NOMO-1 treated with DMSO at 0.1 percent for 48 hours (cell line): ENCODE measurements at regions not wholly inside any gene's neighbourhood (a gene's known extent, or its start where the extent isn't known, plus 50 kb on each side); places are given as distances from the start of the nearest gene placed in this dataset.
A peak's percentile ranks its signal among the peaks of the same experiment; 100 is the strongest.

Experiments
- DNase-seq: peaks from one replicate; lab custom pipeline; 2025; ENCODE audit not compliant: unreplicated experiment; lab: John Stamatoyannopoulos, UW

DNA sequence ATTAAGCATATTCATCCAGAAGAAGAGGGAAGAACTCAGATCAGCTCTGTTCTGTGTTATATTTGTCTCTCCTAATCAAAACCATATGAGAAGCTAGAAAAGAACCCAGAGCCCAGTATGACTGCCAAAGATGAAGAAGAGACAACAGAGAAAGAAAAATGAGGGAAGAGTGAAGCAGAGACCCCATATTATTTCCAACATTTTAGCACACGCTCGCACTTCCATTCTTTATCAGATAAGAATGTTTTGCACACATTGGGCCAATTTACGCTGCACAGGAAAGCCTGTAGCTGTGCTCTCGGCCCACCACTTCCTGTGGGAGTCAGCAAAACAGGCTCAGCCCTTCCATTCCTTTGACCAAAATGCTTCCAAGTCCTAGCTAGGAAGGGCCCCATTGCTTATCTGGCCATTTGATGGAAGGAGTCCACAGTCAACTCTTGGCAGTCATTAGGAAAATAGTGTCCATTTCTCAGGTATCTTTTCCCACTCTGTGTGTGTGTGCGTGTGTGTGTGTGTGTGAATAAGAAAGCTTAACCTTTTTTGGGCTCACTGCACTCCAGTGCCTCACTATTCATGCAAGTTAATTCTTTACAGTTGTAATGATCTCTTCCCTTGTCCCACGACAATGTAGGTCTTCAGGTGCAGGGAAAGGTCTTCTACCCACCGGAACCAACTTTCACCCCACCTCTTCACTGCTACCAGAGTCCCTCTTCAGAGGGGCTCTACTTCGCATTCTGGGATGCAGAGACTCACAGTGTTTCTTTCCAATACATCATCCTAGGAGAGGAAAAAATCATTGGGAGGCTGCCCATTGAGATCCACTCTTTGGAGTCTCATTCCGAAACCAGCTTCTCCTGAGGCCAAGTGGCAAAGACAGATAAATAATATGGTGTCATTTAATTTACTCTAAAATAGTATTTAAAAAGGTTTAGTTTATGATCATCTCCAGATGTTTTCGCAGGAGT lies 237.5 kb downstream of the COG6 start:
- DNase-seq: no peak

- DNase-seq: no peak
Measured at GRCh38 chr13:39893808-39894207, 238.3 kb downstream of the COG6 start.

DNA sequence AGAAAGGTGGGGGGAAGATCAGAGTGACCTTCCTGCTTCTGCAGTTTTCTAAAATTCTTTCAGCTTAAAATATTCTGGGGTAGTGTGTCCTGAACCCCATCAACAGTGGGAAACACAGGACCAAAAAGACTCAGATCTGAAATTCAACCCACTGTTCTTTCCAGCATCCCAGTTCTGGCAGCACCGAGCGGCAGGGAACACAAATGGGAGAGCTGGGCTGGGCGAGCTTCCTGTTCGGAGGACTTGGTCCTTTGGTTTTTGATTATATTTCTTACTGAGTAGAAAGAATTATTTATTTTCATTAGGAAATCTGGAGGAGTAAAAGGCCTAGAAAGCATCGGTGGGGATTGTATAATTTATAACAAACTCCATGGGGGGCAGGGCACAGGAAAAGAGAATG lies 239.1 kb downstream of the COG6 start:
- DNase-seq: no peak

- no peak for DNase-seq
Measured at GRCh38 chr13:39895254-39895653, 239.8 kb downstream of the COG6 start.

GRCh38 chr13:39897636-39898035 lies 242.2 kb downstream of the COG6 start:
- DNase-seq: no peak

DNA sequence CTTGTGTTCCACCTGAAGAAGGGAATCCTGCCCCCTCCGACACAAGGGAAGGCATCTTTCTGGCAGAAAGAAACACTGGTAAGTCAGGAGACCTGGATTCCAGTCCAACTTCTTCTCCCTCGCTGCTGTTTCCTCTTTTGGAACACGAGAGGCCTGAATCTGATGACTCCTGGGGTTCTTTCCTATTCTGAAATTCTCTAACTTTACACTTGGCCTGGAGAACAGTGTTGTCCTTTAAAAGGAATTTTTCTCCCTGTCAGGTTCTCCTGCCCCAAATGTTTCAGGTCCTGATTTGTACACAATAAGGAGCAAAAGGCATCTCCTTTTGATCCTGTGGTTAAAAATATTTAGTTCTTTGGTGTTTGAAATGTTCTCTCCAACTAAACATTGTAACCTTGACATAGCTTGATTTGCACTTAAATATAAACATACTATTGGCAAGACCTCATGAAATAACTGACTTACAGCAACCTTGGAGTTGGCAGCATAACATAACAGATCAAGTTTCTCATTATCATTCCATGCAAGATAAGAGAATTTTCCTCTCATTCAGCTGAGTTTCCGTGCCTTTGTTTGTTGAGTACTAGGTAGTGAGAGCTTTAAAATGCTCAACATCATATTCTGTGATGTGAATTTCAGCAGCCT lies 244.8 kb downstream of the COG6 start:
- DNase-seq: no peak

- no peak for DNase-seq
Measured at GRCh38 chr13:39904959-39905358, 249.5 kb downstream of the COG6 start.

DNA sequence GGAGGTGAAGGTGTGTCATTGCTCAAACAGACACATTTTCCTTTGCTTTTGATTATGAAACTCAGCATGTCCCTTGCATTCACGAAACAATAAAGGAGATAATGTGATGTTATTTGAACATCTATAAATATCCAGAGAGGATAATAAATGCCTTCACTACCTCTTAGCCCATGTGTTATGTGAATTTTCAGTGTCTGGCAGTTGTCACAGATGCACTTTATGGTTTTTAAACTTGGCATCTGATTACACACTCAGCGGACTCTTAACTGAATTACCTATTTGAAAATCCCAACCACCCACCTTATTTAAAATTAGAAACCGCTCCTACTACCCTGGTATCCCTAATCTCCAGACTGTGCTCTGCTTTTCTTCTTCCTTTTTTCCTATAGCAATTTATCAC lies 254.2 kb downstream of the COG6 start:
- DNase-seq: no peak

- no peak for DNase-seq
Measured at GRCh38 chr13:39910041-39910440, 254.6 kb downstream of the COG6 start.

DNA sequence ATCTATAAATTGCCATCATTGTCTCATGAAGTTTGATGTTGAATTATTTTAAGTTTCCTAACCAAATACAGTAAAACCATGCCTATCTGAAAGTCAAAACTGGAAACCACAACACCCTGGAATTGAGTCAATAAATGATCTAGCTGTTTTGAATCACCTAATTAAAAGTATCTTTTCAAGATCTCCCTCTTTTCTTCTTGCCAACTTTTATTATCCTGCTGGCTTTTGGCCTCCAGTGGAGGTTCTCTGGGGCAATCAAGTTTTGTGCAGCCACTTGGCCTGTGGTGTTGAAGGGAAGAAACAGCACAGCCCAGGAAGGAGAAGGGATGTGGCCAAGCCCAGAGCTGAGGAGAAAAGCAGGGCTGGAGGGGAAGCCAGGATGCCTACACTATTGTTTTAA lies 255.4 kb downstream of the COG6 start:
- no peak for DNase-seq

- DNase-seq: no peak
Measured at GRCh38 chr13:39913339-39913738, 257.9 kb downstream of the COG6 start.

DNA sequence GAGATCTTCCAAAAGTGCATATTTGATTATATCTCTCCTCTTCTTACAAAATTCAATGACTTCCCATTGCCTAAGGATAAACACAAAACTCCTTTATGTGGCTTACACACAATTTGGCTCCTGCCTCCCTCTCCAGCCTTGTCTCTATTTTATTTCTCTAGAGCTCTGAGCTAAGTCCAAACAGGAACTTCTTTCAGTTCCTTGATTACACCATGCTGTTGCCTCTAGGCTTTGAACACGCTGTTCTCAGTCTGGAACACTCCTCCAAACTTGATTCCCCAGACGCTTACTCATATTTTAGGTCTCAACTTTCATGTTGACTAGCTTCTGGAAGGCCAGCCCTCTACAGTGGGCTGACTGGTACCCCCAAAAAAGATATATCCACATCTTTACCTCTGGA lies 258.5 kb downstream of the COG6 start:
- no peak for DNase-seq

DNA sequence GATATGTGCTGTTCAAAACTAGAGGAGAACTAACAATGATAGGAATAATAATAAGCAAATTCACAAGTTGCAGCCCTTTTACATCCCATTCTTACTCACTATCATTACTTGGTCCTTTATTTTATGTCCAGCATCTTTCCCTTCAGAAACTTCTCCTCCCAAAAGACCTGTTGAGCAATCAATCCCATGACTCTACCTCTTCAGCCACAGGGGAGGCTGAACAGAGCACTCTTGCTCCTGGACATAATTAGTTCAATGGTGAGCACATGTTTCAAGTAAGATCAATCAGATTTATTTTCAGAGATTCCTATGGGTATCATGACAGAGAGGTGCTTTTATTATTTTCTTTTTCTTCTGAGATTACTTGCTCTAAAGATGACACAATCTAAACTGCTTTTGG lies 260.0 kb downstream of the COG6 start:
- no peak for DNase-seq

- no peak for DNase-seq
Measured at GRCh38 chr13:39916330-39916729, 260.9 kb downstream of the COG6 start.

DNA sequence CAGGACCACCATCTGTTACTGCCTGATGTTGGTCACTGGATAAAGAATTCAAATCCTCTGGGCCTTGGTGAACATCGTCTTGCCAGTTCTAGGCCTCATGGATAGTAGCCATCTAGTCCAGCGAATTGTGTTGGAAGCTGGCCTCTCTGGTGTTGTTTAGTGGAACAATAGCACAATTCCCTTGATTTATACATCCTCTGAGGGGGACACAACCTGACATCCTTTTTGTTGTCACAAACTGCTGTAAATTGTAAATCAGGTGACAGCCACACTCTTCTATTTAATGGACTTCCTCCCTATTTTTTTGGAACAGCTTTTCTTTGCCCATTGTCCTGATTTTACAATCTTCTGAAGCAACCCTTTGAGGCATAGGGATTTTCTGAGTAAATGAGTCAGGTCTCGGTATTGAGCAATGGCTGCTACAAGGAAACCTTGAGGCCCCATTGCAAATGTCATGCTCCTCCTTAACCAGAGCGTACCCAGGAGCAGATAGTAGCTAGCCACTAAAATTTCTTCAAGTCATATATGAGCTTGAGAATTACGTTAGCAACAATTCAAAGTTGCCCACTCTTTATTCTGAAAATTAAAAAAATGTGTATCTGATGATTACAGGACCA lies 263.3 kb downstream of the COG6 start:
- DNase-seq: peak; percentile 0

- no peak for DNase-seq
Measured at GRCh38 chr13:39920613-39921012, 265.2 kb downstream of the COG6 start.

DNA sequence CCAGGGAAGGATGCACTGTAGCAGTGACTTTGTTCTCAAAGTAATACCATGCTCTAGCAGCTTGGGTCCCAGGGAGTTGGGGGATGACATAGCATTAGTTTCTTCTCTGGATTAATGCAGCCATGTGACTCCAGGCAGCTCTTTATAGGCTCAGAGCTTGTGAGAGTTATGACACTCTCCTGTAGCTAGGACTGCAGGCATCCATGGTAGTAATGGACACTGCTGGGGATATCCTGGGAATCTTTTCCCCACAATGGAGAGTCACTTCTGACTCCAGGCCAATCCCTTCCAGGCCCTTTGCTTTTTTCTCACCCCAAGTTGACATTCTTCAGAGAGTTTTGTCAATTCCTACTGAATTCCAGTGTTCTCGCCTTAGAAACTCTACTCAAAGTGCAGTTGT lies 270.9 kb downstream of the COG6 start:
- no peak for DNase-seq

DNA sequence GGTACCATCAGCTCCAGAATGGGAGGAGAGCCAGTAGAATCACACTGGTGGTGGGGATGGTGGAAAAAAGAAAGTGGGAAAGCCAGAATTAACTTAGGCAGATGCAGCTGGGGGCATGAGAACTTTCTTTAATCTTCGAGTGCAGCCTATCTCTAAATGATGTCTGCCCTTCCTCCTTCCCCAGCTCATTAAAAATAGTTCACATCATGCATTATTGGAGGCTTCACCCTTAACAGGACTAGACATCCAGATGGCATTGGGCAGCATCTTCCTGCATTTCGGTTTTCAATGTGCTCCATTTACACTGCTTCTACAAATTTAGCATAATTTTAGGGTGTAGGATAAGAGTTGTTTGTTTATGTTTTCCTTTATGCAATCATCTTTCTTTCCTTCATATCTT lies 272.8 kb downstream of the COG6 start:
- DNase-seq: no peak

- no peak for DNase-seq
Measured at GRCh38 chr13:39929583-39929982, 274.1 kb downstream of the COG6 start.

DNA sequence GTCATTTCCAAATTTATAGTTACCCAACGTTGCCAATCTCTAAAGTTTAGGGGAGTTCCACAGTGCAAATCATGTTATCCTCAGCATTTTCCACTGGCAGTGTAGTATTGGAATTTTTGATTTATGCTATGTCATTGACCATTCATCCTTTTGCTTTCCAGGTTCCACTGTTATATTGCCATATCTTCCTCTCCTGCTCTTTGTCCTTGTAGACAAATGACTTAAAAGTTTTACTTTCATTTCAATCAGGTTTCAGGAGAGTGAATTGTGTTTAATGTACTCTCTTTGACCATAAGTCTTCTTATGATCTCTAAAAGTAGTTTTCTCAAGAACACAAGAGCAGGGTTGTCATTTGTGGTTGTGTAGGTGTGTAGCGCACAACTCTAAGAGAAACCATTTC lies 274.6 kb downstream of the COG6 start:
- no peak for DNase-seq

- DNase-seq: no peak
Measured at GRCh38 chr13:39930544-39931444, 275.3 kb downstream of the COG6 start.
